Bronchial epithelial cell (primary cell): ENCODE measurements at regions not wholly inside any gene's neighbourhood (a gene's known extent, or its start where the extent isn't known, plus 50 kb on each side); places are given as distances from the start of the nearest gene placed in this dataset.
"Not testable (repeated sequence)": the region's sequence is repeated elsewhere in the genome, so short reads cannot be mapped to it uniquely, and the experiment has no call there.

ENCODE experiments used
- DNase-seq: peaks from one replicate; pipeline ENCODE4 v3.0.0-alpha.2; 2010; ENCODE audit warnings: low read depth
- FAIRE-seq: peaks from 2 replicates; lab custom pipeline; 2011; peaks lifted over from hg19 to GRCh38; lab: Jason Lieb, UNC
- H3K27me3 ChIP-seq: 2 replicates; pipeline ENCODE4 v1.5.1; 2011; ENCODE audit warnings: low read length; ENCODE audit not compliant: control insufficient read depth, insufficient read depth
- H3K36me3 ChIP-seq: 2 replicates; pipeline ENCODE4 v1.5.1; 2011; ENCODE audit warnings: low read length; ENCODE audit not compliant: control insufficient read depth, insufficient read depth
- H3K4me3 ChIP-seq: 2 replicates; pipeline ENCODE4 v1.5.1; 2011; ENCODE audit warnings: mild to moderate bottlenecking, low read depth, low read length, control low read depth
- CTCF ChIP-seq: IDR thresholded peaks from 2 replicates; pipeline ENCODE4 v1.5.1; 2011; ENCODE audit warnings: mild to moderate bottlenecking, moderate library complexity, low read length, control low read depth, inconsistent platforms; ENCODE audit not compliant: insufficient read depth, severe bottlenecking

- FAIRE-seq (no peak), DNase-seq (no peak)
- H3K36me3 ChIP-seq, result no peaks in the 10 kb centered on the region
- no peak for TF ChIP-seq CTCF
- no peak overlapping the region for H3K4me3 ChIP-seq
- no peaks in the 10 kb centered on the region for H3K27me3 ChIP-seq
Measured at GRCh38 chr2:53510401-53510800, 257.2 kb upstream of the CHAC2 start.

- FAIRE-seq, result no peak
Measured at GRCh38 chr2:53509831-53510388, 257.7 kb upstream of the CHAC2 start.

GRCh38 chr2:53508667-53509066 is 258.9 kb upstream of the CHAC2 start:
- Histone ChIP-seq H3K4me3 (no peak overlapping the region), H3K27me3 (no peaks in the 10 kb centered on the region), H3K36me3 (no peaks in the 10 kb centered on the region)
- no peak for FAIRE-seq
- no peak for TF ChIP-seq CTCF
- no peak for DNase-seq

More at GRCh38 chr2:53509831-53510388, 257.7 kb upstream of the CHAC2 start:
- no peaks in the 10 kb centered on the region for H3K27me3 ChIP-seq
- H3K4me3 ChIP-seq, result no peak overlapping the region
- no peaks in the 10 kb centered on the region for H3K36me3 ChIP-seq
- no peak for DNase-seq
- no peak for TF ChIP-seq CTCF

- DNase-seq, result peak; percentile 23
- H3K4me3 ChIP-seq, FAIRE-seq, H3K36me3 ChIP-seq, H3K27me3 ChIP-seq: not testable (repeated sequence)
Measured at GRCh38 chr2:53507070-53507469, 260.5 kb upstream of the CHAC2 start.

GRCh38 chr2:53505826-53506225 is 261.8 kb upstream of the CHAC2 start:
- DNase-seq (no peak), FAIRE-seq (no peak)
- H3K4me3 ChIP-seq, result no peak overlapping the region
- no peak for TF ChIP-seq CTCF
- no peaks in the 10 kb centered on the region for H3K27me3 ChIP-seq
- H3K36me3 ChIP-seq, result no peaks in the 10 kb centered on the region

- Histone ChIP-seq H3K4me3 (no peak overlapping the region), H3K27me3 (no peaks in the 10 kb centered on the region), H3K36me3 (no peaks in the 10 kb centered on the region)
- DNase-seq, result no peak
- peak; percentile 72 for FAIRE-seq
- no peak for TF ChIP-seq CTCF
Measured at GRCh38 chr2:53504507-53504906, 263.1 kb upstream of the CHAC2 start.
